Kidney tubule cell (primary cell): ENCODE measurements at regions not wholly inside any gene's neighbourhood (a gene's known extent, or its start where the extent isn't known, plus 50 kb on each side); places are given as distances from the start of the nearest gene placed in this dataset.
A peak's percentile ranks its signal among the peaks of the same experiment; 100 is the strongest.
"Not testable (repeated sequence)": the region's sequence is repeated elsewhere in the genome, so short reads cannot be mapped to it uniquely, and the experiment has no call there.

Experiments used
- DNase-seq: peaks from one replicate; pipeline ENCODE4 v3.0.0-alpha.2; 2018; ENCODE audit warnings: low spot score

- DNase-seq, result no peak
Observed at GRCh38 chr3:107942244-107942643, 148.6 kb downstream of the CD47 start.

GRCh38 chr3:107939691-107940442 lies 151.0 kb downstream of the CD47 start:
- DNase-seq, result no peak

GRCh38 chr3:107938143-107938542 lies 152.7 kb downstream of the CD47 start:
- DNase-seq, result peak; percentile 62

GRCh38 chr3:107934808-107935207 lies 156.0 kb downstream of the CD47 start:
- no peak for DNase-seq

- DNase-seq, result no peak
Observed at GRCh38 chr3:107933450-107933849, 157.4 kb downstream of the CD47 start.

- peak; percentile 5 for DNase-seq
Observed at GRCh38 chr3:107931326-107931725, 159.5 kb downstream of the CD47 start.

- no peak for DNase-seq
Observed at GRCh38 chr3:107929088-107929487, 161.7 kb downstream of the CD47 start.

GRCh38 chr3:107928084-107928445 lies 162.8 kb downstream of the CD47 start:
- peak; percentile 55 for DNase-seq

GRCh38 chr3:107927361-107928083 lies 163.3 kb downstream of the CD47 start:
- peak; percentile 83 for DNase-seq

GRCh38 chr3:107925851-107926250 lies 165.0 kb downstream of the CD47 start:
- no peak for DNase-seq

GRCh38 chr3:107921038-107921437 lies 169.8 kb downstream of the CD47 start:
- DNase-seq, result no peak

- DNase-seq, result no peak
Observed at GRCh38 chr3:107920538-107920937, 170.3 kb downstream of the CD47 start.

GRCh38 chr3:107919239-107919638 lies 171.6 kb downstream of the CD47 start:
- DNase-seq, result no peak

- DNase-seq, result peak; percentile 78
Observed at GRCh38 chr3:107916171-107916570, 174.7 kb downstream of the CD47 start.

GRCh38 chr3:107915706-107916105 lies 175.1 kb downstream of the CD47 start:
- no peak for DNase-seq

- DNase-seq, result peak; percentile 38
Observed at GRCh38 chr3:107913701-107914100, 177.1 kb downstream of the CD47 start.

GRCh38 chr3:107911337-107912000 lies 179.4 kb downstream of the CD47 start:
- peak; percentile 56 for DNase-seq

- DNase-seq, result no peak
Observed at GRCh38 chr3:107910713-107911259, 180.0 kb downstream of the CD47 start.

GRCh38 chr3:107909583-107909982 lies 181.2 kb downstream of the CD47 start:
- not testable (repeated sequence) for DNase-seq

GRCh38 chr3:107907996-107908395 lies 182.8 kb downstream of the CD47 start:
- DNase-seq, result no peak

- peak; percentile 52 for DNase-seq
Observed at GRCh38 chr3:107904536-107905066, 186.2 kb downstream of the CD47 start.

- no peak for DNase-seq
Observed at GRCh38 chr3:107899990-107900651, 190.7 kb downstream of the CD47 start.
